ENCODE measurements at regions not wholly inside any gene's neighbourhood (a gene's known extent, or its start where the extent isn't known, plus 50 kb on each side); places are given as distances from the start of the nearest gene placed in this dataset.

GRCh38 chr13:107742544-107742943 lies 472.8 kb downstream of the LIG4 start:
- no TSS peak for BruUV-seq (replicated peaks)
- no peak overlapping the region for H3K4me3 ChIP-seq
- POLR2A ChIA-PET (ENCODE audit: unreplicated experiment), result no interaction called here

DNA sequence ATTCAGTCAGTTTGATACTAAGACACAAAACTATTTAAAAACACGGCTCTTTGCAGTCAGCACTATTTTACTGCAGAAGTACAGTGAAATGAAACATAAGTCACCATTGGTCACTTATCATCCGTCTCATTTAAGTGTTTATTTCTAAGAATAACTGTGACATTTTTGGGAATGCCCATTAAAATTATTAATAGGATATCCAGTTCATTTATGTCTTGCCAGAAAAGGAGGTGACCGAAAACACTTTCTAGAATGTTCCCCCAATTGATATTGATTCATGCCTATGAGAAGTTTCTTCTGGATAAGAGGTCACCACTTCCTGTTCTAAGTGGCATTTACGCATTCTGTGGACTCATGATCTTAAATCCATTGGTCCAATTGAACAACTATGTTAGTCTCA lies 477.3 kb downstream of the LIG4 start:
- POLR2A ChIA-PET (ENCODE audit: unreplicated experiment), result no interaction called here
- Histone ChIP-seq H3K27me3 (ENCODE audit: insufficient read depth, low read depth) (no peaks in the 10 kb centered on the region), H3F3A (ENCODE audit: insufficient read depth, low read depth) (no peaks in the 10 kb centered on the region), H3K4me3 (no peak overlapping the region), H3K4me2 (no peak overlapping the region), H3K4me1 (replicated peaks; ENCODE audit: insufficient read depth) (no peaks in the 10 kb centered on the region), H4K20me1 (ENCODE audit: insufficient read depth) (no peaks in the 10 kb centered on the region), H3K27ac (no peak overlapping the region), H3K79me2 (ENCODE audit: low read depth) (no peaks in the 10 kb centered on the region), H2AFZ (no peak overlapping the region), H3K36me3 (ENCODE audit: low read depth) (no peaks in the 10 kb centered on the region), H3K9me2 (ENCODE audit: insufficient read depth) (no peaks in the 10 kb centered on the region; the same call in 1 of the 2 replicates), H3K9me3 (ENCODE audit: insufficient read depth, low read depth) (no peaks in the 10 kb centered on the region)
- no peak for DNase-seq
- TF ChIP-seq CTCF (conservative IDR thresholded peaks at IDR 0.05) (no peak), EZH2 (IDR thresholded peaks at IDR 0.05; ENCODE audit: low read depth) (no peak)
- intact Hi-C loops (cut with micrococcal nuclease; ENCODE audit: unreplicated experiment), result no loop called here
- no TSS peak for BruUV-seq (replicated peaks)
- CTCF ChIA-PET, result no interaction called here

More at GRCh38 chr13:107742544-107742943, 472.8 kb downstream of the LIG4 start:
- Histone ChIP-seq H3F3A (ENCODE audit: insufficient read depth, low read depth) (no peaks in the 10 kb centered on the region), H4K20me1 (ENCODE audit: insufficient read depth) (no peaks in the 10 kb centered on the region), H3K27ac (no peak overlapping the region), H3K9me2 (ENCODE audit: insufficient read depth) (no peaks in the 10 kb centered on the region; the same call in 1 of the 2 replicates), H3K9me3 (ENCODE audit: insufficient read depth, low read depth) (no peaks in the 10 kb centered on the region), H3K4me2 (no peak overlapping the region), H3K27me3 (ENCODE audit: insufficient read depth, low read depth) (no peaks in the 10 kb centered on the region), H2AFZ (no peak overlapping the region), H3K4me1 (replicated peaks; ENCODE audit: insufficient read depth) (no peaks in the 10 kb centered on the region), H3K36me3 (ENCODE audit: low read depth) (no peaks in the 10 kb centered on the region), H3K79me2 (ENCODE audit: low read depth) (no peaks in the 10 kb centered on the region)
- TF ChIP-seq CTCF (conservative IDR thresholded peaks at IDR 0.05) (no peak), EZH2 (IDR thresholded peaks at IDR 0.05; ENCODE audit: low read depth) (no peak)
- intact Hi-C loops (cut with micrococcal nuclease; ENCODE audit: unreplicated experiment), result no loop called here
- DNase-seq, result peak in 1 of 2 experiments; percentile 1
- CTCF ChIA-PET, result no interaction called here

DNA sequence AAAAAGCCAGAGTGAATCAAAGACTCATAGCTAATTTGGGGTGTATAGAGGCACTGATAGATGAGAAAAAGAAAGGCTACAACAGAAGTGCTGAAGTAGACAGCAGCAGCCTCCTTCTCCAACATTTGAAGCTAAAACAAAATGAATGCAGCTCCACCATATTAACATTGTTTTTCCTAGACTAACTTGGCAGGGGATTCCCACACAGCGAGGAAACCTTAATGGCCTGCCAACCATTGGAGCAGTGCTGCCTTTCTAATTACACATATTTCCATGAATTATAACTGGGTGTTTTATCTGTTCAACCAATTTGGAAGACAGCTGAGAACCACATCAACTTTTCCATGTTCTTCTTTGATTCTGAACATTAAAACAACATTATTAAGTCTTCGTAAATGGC lies 478.6 kb downstream of the LIG4 start:
- Histone ChIP-seq H3K27ac (no peak overlapping the region), H2AFZ (no peak overlapping the region), H3K27me3 (ENCODE audit: insufficient read depth, low read depth) (no peaks in the 10 kb centered on the region), H3K9me3 (ENCODE audit: insufficient read depth, low read depth) (no peaks in the 10 kb centered on the region), H3K4me3 (no peak overlapping the region), H3K9me2 (ENCODE audit: insufficient read depth) (no peaks in the 10 kb centered on the region; the same call in 1 of the 2 replicates), H4K20me1 (ENCODE audit: insufficient read depth) (no peaks in the 10 kb centered on the region), H3K4me1 (replicated peaks; ENCODE audit: insufficient read depth) (no peaks in the 10 kb centered on the region), H3F3A (ENCODE audit: insufficient read depth, low read depth) (no peaks in the 10 kb centered on the region), H3K79me2 (ENCODE audit: low read depth) (no peaks in the 10 kb centered on the region), H3K36me3 (ENCODE audit: low read depth) (no peaks in the 10 kb centered on the region), H3K4me2 (no peak overlapping the region)
- no TSS peak for BruUV-seq (replicated peaks)
- no peak for TF ChIP-seq CTCF (conservative IDR thresholded peaks at IDR 0.05)
- TF ChIP-seq EZH2 (IDR thresholded peaks at IDR 0.05; ENCODE audit: low read depth), result no peak
- peak in 1 of 2 experiments; percentile 21 for DNase-seq
- ChIA-PET POLR2A (ENCODE audit: unreplicated experiment) (no interaction called here), CTCF (no interaction called here)
- intact Hi-C loops (cut with micrococcal nuclease; ENCODE audit: unreplicated experiment), result no loop called here
